ENCODE measurements at regions not wholly inside any gene's neighbourhood (a gene's known extent, or its start where the extent isn't known, plus 50 kb on each side); places are given as distances from the start of the nearest gene placed in this dataset.

GRCh38 chr3:187516446-187517185 is 148.4 kb downstream of the RTP4 start:
- no peak overlapping the region for H2AFZ ChIP-seq (ENCODE audit: low read depth, low read length)
- whole genome bisulfite sequencing (ENCODE audit: insufficient coverage, low coverage, missing lambda C conversion rate), result 24% methylated on average over 8 of the region's 8 CpGs
- no peak overlapping the region for H3K4me2 ChIP-seq (ENCODE audit: insufficient read depth, low read length)
- no peaks in the 10 kb centered on the region for H4K20me1 ChIP-seq (replicated peaks; ENCODE audit: control insufficient read depth, insufficient read depth, low read length)
- TF ChIP-seq ESRRB (CRISPR knock-in tag; IDR thresholded peaks at IDR 0.05; ENCODE audit: borderline replicate concordance) (no peak), ZNF589 (CRISPR knock-in tag; IDR thresholded peaks at IDR 0.05; ENCODE audit: low read depth) (0 out of 2 replicates have a peak, but pooled peaks have one; percentile 20)
- intact Hi-C loops (cut with micrococcal nuclease) (no loop called here), in situ Hi-C loops (cut with MboI) (no loop called here)
- H3K4me3 ChIP-seq, result no peak overlapping the region
- no peaks in the 10 kb centered on the region for H3K36me3 ChIP-seq (ENCODE audit: control insufficient read depth, insufficient read depth, low read length)
- POLR2A ChIA-PET, result no interaction called here
- BruUV-seq (replicated peaks), result no TSS peak
- ATAC-seq, result no peak
- no peak for FAIRE-seq
- no peaks in the 10 kb centered on the region for H3K27me3 ChIP-seq (ENCODE audit: control insufficient read depth in 2 of 2, insufficient read depth in 2 of 2, low read length in 2 of 2)
- no peak overlapping the region for H3K9ac ChIP-seq (ENCODE audit: insufficient read depth in 1 of 2, low read depth in 2 of 2, low read length in 2 of 2)
- no peak overlapping the region for H3K27ac ChIP-seq (ENCODE audit: extremely low read depth, low read depth, low read length)
- peaks cover 0 to under 1% of the 10 kb centered on the region in 2 experiments; a peak in 3 of 5 replicates for H3K4me1 ChIP-seq (replicated peaks in 1 of 2; ENCODE audit: control insufficient read depth in 2 of 2, insufficient read depth in 2 of 2, low read length in 2 of 2)
- CTCF ChIA-PET (ENCODE audit: low intra/inter-chr PET ratio), result no interaction called here
- no peak for DNase-seq (ENCODE audit: extremely low read depth in 1 of 4, low spot score in 3 of 4)
- no peaks in the 10 kb centered on the region for H3K9me1 ChIP-seq (ENCODE audit: control insufficient read depth, insufficient read depth, low read length)
- H3K9me3 ChIP-seq (replicated peaks; ENCODE audit: control insufficient read depth, insufficient read depth, low read depth, low read length), result no peaks in the 10 kb centered on the region; the same call in 1 of the 2 replicates
- no peaks in the 10 kb centered on the region for H3K79me2 ChIP-seq (ENCODE audit: control insufficient read depth, insufficient read depth, low read length)

DNA sequence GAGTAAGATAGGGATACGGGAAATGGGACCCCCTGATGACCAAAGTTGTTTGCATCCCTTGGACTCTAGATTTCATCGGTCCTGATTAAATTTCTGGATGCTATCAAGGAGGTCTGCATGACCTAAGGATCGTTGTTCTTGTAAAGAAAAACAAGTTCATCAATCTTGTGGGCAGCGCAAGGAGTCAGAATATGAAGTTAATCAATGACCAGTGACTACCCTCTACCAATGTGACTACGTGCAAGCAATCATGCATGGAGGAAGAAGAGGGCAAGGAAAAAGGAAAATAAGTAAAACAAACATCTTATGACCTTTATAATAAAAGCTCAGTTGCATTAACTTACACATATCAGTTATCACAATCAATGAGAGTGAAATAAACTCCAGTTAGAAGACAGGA is 139.7 kb downstream of the RTP4 start:
- ChIA-PET POLR2A (no interaction called here), CTCF (ENCODE audit: low intra/inter-chr PET ratio) (no interaction called here)
- Histone ChIP-seq H3K27me3 (ENCODE audit: control insufficient read depth in 2 of 2, insufficient read depth in 2 of 2, low read length in 2 of 2) (peaks cover 0 to 4% of the 10 kb centered on the region in 2 experiments; a peak in 1 of 5 replicates), H2AFZ (ENCODE audit: low read depth, low read length) (no peak overlapping the region), H3K9ac (ENCODE audit: insufficient read depth in 1 of 2, low read depth in 2 of 2, low read length in 2 of 2) (no peak overlapping the region), H3K9me3 (replicated peaks; ENCODE audit: control insufficient read depth, insufficient read depth, low read depth, low read length) (no peaks in the 10 kb centered on the region; the same call in 1 of the 2 replicates), H3K27ac (ENCODE audit: extremely low read depth, low read depth, low read length) (no peak overlapping the region), H3K79me2 (ENCODE audit: control insufficient read depth, insufficient read depth, low read length) (no peaks in the 10 kb centered on the region), H3K9me1 (ENCODE audit: control insufficient read depth, insufficient read depth, low read length) (no peaks in the 10 kb centered on the region), H3K4me3 (no peak overlapping the region), H3K36me3 (ENCODE audit: control insufficient read depth, insufficient read depth, low read length) (no peaks in the 10 kb centered on the region), H3K4me1 (replicated peaks in 1 of 2; ENCODE audit: control insufficient read depth in 2 of 2, insufficient read depth in 2 of 2, low read length in 2 of 2) (no peaks in the 10 kb centered on the region), H4K20me1 (replicated peaks; ENCODE audit: control insufficient read depth, insufficient read depth, low read length) (no peaks in the 10 kb centered on the region), H3K4me2 (ENCODE audit: insufficient read depth, low read length) (no peak overlapping the region)
- WGBS (ENCODE audit: insufficient coverage, low coverage, missing lambda C conversion rate), result 16% methylated on average over 5 of the region's 5 CpGs
- in situ Hi-C loops (cut with MboI), result no loop called here
- intact Hi-C loops (cut with micrococcal nuclease), result no loop called here
- no peak for ATAC-seq
- FAIRE-seq, result no peak
- no TSS peak for BruUV-seq (replicated peaks)
- DNase-seq (ENCODE audit: extremely low read depth in 1 of 4, low spot score in 3 of 4), result no peak
- no peak for TF ChIP-seq BCL6 (CRISPR knock-in tag; IDR thresholded peaks at IDR 0.05)
- TF ChIP-seq ZNF398 (CRISPR knock-in tag; IDR thresholded peaks at IDR 0.05), result no peak
- TF ChIP-seq PHF8 (IDR thresholded peaks at IDR 0.05; ENCODE audit: borderline replicate concordance, low read length), result no peak
- TF ChIP-seq THRA (IDR thresholded peaks at IDR 0.05), result no peak
- TF ChIP-seq SRF (CRISPR knock-in tag; IDR thresholded peaks at IDR 0.05), result no peak
- no peak for TF ChIP-seq CBFA2T3 (IDR thresholded peaks at IDR 0.05)
- no peak for TF ChIP-seq MEIS2 (IDR thresholded peaks at IDR 0.05; ENCODE audit: partially characterized antibody)
- TF ChIP-seq PHF21A (IDR thresholded peaks at IDR 0.05; ENCODE audit: borderline replicate concordance, low read depth), result no peak
- TF ChIP-seq, protein P1, sequence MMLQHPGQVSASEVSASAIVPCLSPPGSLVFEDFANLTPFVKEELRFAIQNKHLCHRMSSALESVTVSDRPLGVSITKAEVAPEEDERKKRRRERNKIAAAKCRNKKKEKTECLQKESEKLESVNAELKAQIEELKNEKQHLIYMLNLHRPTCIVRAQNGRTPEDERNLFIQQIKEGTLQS (IDR thresholded peaks at IDR 0.05), result no peak
- TF ChIP-seq, protein P1 (CRISPR knock-in tag; conservative IDR thresholded peaks at IDR 0.05), result no peak

Measured in K562 (cell line).